ENCODE measurements at regions not wholly inside any gene's neighbourhood (a gene's known extent, or its start where the extent isn't known, plus 50 kb on each side); places are given as distances from the start of the nearest gene placed in this dataset.

DNA sequence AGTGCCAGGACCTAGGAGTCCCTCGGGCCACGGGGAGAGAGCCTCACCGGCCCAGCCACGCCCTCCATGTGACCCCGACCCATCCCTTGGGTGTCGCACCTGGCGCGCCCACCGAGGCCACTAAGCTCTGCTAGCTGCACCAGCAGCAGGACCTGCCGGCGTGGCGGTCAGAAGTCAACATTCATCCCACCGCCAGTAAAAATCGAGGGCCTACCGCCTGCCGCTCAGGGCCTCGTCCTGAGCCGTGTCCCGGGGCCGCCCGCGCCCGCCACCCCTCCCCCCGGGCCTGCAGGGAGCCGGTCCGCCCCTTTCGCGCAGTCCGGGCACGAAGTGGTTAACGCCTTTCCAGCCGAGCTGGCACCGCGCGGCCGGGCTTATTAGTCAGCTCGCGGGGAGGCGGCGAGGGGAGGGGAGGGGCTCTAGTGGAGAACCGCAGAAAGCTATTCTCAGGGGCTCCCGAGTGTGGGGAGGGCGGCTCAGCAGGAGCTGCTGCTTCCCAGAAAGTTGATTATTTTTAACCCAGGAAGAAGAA, 124.4 kb downstream of the C9orf50 start:
- Histone ChIP-seq H3K4me3 (ENCODE audit: low read depth, low read length) (peak overlapping the region; percentile 64), H3K4ac (ENCODE audit: low read depth, low read length) (peak overlapping the region; percentile 95), H3K18ac (ENCODE audit: low read length) (peak overlapping the region; percentile 100), H3K27me3 (ENCODE audit: insufficient read depth, low read length) (no peaks in the 10 kb centered on the region), H3K23ac (ENCODE audit: low read length) (no peak overlapping the region), H3K9ac (ENCODE audit: low read length) (peak overlapping the region; percentile 18), H3K79me2 (ENCODE audit: control insufficient read depth, insufficient read depth, low read length, poor library complexity) (peaks cover 36% of the 10 kb centered on the region), H3K79me1 (ENCODE audit: low read length) (peaks cover 81% of the 10 kb centered on the region), H3K9me3 (ENCODE audit: insufficient read depth, low read depth, low read length) (no peaks in the 10 kb centered on the region), H3K27ac (ENCODE audit: low read depth, low read length) (peak overlapping the region; percentile 100), H3K4me1 (ENCODE audit: control insufficient read depth in 1 of 2, insufficient read depth in 2 of 2, low read length in 2 of 2) (peaks cover 65% of the 10 kb centered on the region in 2 experiments), H2BK120ac (ENCODE audit: insufficient read depth, low read length, poor library complexity) (peak overlapping the region; percentile 100), H3K36me3 (ENCODE audit: control insufficient read depth in 1 of 2, insufficient read depth in 2 of 2, low read length in 2 of 2) (peaks cover 0 to 3% of the 10 kb centered on the region in 2 experiments), H2AK5ac (ENCODE audit: low read length) (peak overlapping the region; percentile 100), H3K4me2 (ENCODE audit: low read length) (peak overlapping the region; percentile 63), H3K14ac (ENCODE audit: low read length) (peak overlapping the region; percentile 100), H2AFZ (ENCODE audit: insufficient read depth, low read length, poor library complexity) (peak overlapping the region; percentile 90), H2BK5ac (ENCODE audit: low read depth, low read length, poor library complexity) (peak overlapping the region; percentile 98), H4K91ac (ENCODE audit: low read depth, low read length) (peak overlapping the region; percentile 100), H2BK12ac (ENCODE audit: low read length) (peak overlapping the region; percentile 99), H4K8ac (ENCODE audit: low read depth, low read length) (peak overlapping the region; percentile 96), H4K12ac (ENCODE audit: low read depth, low read length) (peak overlapping the region; percentile 99)
- WGBS (ENCODE audit: extremely low coverage, insufficient coverage, insufficient read length), result no CpG with 5 or more reads among the region's 43 CpGs
- DNase-seq, result peak; percentile 64 to 82

DNA sequence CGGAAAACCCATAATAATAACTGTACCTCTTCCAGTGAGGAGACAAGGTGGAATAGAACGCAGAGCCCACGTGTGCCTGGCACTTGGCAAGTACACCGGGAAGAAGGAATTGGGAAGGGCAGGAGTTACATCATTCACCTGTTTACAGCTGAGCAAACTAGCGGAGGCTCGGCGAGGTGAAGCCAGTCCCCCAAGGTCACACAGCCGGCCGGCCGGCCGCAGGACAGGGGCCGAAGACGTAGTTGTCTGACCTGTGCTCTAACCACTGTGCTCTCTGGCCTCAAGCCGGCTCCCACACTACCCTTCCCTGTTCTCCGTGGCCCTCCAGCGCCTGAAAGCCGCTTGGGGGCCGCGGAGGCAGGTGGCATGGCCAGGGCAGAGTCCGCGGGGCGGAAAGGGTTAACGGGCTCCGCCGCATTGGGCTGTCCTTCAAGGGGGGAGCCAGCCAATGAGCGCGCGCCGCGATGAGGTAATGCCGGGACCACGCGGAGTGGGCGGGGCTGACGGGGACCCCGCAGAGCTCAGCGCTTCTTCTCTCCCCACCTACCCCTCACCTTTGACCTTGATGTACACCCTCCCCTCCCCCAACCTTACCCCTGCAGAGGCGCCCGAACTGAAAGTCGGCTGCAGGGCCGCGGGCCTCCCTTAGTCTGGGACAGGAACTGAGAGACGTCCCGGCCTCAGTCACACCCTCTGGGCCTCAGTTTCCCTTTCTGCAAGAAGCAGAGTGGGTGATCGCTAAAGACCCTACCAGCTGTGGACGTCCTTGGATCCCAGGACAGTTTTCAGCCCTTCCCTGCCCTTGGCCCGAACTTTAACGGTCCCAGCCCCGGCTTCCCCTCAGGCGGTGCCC, 125.1 kb downstream of the C9orf50 start:
- H3K18ac ChIP-seq (ENCODE audit: low read length), result peak overlapping the region; percentile 100
- H3K36me3 ChIP-seq (ENCODE audit: control insufficient read depth in 1 of 2, insufficient read depth in 2 of 2, low read length in 2 of 2), result peaks cover 0 to 3% of the 10 kb centered on the region in 2 experiments
- peak overlapping the region; percentile 100 for H2AK5ac ChIP-seq (ENCODE audit: low read length)
- H2AFZ ChIP-seq (ENCODE audit: insufficient read depth, low read length, poor library complexity), result peak overlapping the region; percentile 90
- H3K9ac ChIP-seq (ENCODE audit: low read length), result peak overlapping the region; percentile 18
- H2BK12ac ChIP-seq (ENCODE audit: low read length), result peak overlapping the region; percentile 99
- no peak overlapping the region for H3K23ac ChIP-seq (ENCODE audit: low read length)
- H4K12ac ChIP-seq (ENCODE audit: low read depth, low read length), result peak overlapping the region; percentile 99
- peaks cover 35% of the 10 kb centered on the region for H3K79me2 ChIP-seq (ENCODE audit: control insufficient read depth, insufficient read depth, low read length, poor library complexity)
- H4K8ac ChIP-seq (ENCODE audit: low read depth, low read length), result peak overlapping the region; percentile 96
- H3K14ac ChIP-seq (ENCODE audit: low read length), result peak overlapping the region; percentile 100
- H2BK5ac ChIP-seq (ENCODE audit: low read depth, low read length, poor library complexity), result peak overlapping the region; percentile 98
- H3K9me3 ChIP-seq (ENCODE audit: insufficient read depth, low read depth, low read length), result no peaks in the 10 kb centered on the region
- H2BK120ac ChIP-seq (ENCODE audit: insufficient read depth, low read length, poor library complexity), result peak overlapping the region; percentile 100
- peaks cover 81% of the 10 kb centered on the region for H3K79me1 ChIP-seq (ENCODE audit: low read length)
- peak overlapping the region; percentile 71 for H3K4me2 ChIP-seq (ENCODE audit: low read length)
- H3K27me3 ChIP-seq (ENCODE audit: insufficient read depth, low read length), result no peaks in the 10 kb centered on the region
- DNase-seq, result peak; percentile 49 to 77
- H3K27ac ChIP-seq (ENCODE audit: low read depth, low read length), result peak overlapping the region; percentile 100
- H4K91ac ChIP-seq (ENCODE audit: low read depth, low read length), result peak overlapping the region; percentile 100
- H3K4me1 ChIP-seq (ENCODE audit: control insufficient read depth in 1 of 2, insufficient read depth in 2 of 2, low read length in 2 of 2), result peaks cover 64 to 65% of the 10 kb centered on the region in 2 experiments
- no CpG with 5 or more reads among the region's 50 CpGs for WGBS (ENCODE audit: extremely low coverage, insufficient coverage, insufficient read length)
- H3K4ac ChIP-seq (ENCODE audit: low read depth, low read length), result peak overlapping the region; percentile 95
- H3K4me3 ChIP-seq (ENCODE audit: low read depth, low read length), result peak overlapping the region; percentile 52

DNA sequence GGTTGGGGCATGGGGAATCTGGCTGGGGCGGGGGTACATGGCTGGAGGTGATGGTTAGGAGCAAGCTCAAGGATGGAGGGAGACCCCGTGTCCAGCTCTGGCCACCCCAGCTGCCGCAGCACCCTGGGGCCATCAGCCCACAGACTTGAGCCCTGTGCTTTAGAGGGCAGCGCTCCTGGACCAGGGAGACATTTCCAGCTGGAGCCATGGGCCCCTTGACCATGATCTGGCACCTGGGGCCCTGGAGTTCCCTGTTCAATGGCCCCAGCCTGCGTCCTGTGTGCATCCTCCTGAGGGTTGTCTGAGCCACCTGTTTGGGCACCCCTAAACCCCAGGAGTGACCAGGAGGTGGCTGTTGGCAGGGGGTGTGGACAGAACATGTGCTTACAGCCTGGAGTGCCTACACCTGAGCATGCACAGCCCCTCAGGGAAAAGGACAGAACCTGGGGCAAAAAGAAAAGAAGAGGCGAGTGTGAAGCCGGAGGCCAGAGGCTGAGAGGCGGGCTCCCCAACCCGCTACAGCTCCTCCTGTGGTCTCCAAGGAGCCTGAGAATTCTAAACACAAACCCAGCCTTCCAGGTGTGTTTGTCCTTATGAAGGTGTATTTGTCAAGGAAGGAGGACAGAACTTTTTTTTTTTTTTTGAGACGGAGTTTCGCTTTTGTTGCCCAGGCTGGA, 126.7 kb downstream of the C9orf50 start:
- Histone ChIP-seq H2AK5ac (ENCODE audit: low read length) (peak overlapping the region; percentile 58), H3K4me2 (ENCODE audit: low read length) (no peak overlapping the region), H3K27ac (ENCODE audit: low read depth, low read length) (peak overlapping the region; percentile 62), H3K36me3 (ENCODE audit: control insufficient read depth in 1 of 2, insufficient read depth in 2 of 2, low read length in 2 of 2) (peaks cover 0 to 3% of the 10 kb centered on the region in 2 experiments), H4K91ac (ENCODE audit: low read depth, low read length) (peak overlapping the region; percentile 89), H2BK12ac (ENCODE audit: low read length) (peak overlapping the region; percentile 56), H3K27me3 (ENCODE audit: insufficient read depth, low read length) (no peaks in the 10 kb centered on the region), H2BK120ac (ENCODE audit: insufficient read depth, low read length, poor library complexity) (peak overlapping the region; percentile 65), H3K4me3 (ENCODE audit: low read depth, low read length) (no peak overlapping the region), H3K9ac (ENCODE audit: low read length) (no peak overlapping the region), H2AFZ (ENCODE audit: insufficient read depth, low read length, poor library complexity) (peak overlapping the region; percentile 20), H3K79me1 (ENCODE audit: low read length) (peaks cover 81% of the 10 kb centered on the region), H3K4ac (ENCODE audit: low read depth, low read length) (peak overlapping the region; percentile 68), H4K8ac (ENCODE audit: low read depth, low read length) (peak overlapping the region; percentile 49), H3K18ac (ENCODE audit: low read length) (peak overlapping the region; percentile 66), H3K4me1 (ENCODE audit: control insufficient read depth in 1 of 2, insufficient read depth in 2 of 2, low read length in 2 of 2) (peaks cover 65 to 66% of the 10 kb centered on the region in 2 experiments), H3K9me3 (ENCODE audit: insufficient read depth, low read depth, low read length) (no peaks in the 10 kb centered on the region), H4K12ac (ENCODE audit: low read depth, low read length) (no peak overlapping the region), H3K14ac (ENCODE audit: low read length) (peak overlapping the region; percentile 47), H2BK5ac (ENCODE audit: low read depth, low read length, poor library complexity) (peak overlapping the region; percentile 50), H3K23ac (ENCODE audit: low read length) (no peak overlapping the region), H3K79me2 (ENCODE audit: control insufficient read depth, insufficient read depth, low read length, poor library complexity) (peaks cover 41% of the 10 kb centered on the region)
- no CpG with 5 or more reads among the region's 11 CpGs for WGBS (ENCODE audit: extremely low coverage, insufficient coverage, insufficient read length)
- peak; percentile 69 to 71 for DNase-seq

DNA sequence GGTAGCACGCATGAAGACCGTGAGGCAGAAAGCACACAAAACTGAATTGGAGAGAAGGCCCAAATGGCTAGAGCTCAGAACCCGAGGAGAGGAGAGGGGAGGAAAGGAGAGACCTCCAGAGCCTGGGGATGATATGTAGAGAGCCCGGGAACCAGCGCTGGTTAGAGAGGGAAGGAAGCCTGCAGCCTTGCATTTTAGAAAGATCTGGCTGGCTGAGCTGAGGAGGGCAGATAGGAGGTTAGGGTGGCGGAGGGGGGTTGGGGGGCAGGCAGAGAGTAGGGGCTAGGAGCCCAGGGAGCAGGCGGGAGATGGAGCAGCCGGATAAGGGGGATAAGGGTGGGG, 127.2 kb downstream of the C9orf50 start:
- H2BK12ac ChIP-seq (ENCODE audit: low read length), result peak overlapping the region; percentile 26
- H3K27ac ChIP-seq (ENCODE audit: low read depth, low read length), result peak overlapping the region; percentile 63
- DNase-seq, result no peak
- H2AFZ ChIP-seq (ENCODE audit: insufficient read depth, low read length, poor library complexity), result no peak overlapping the region
- no peak overlapping the region for H3K9ac ChIP-seq (ENCODE audit: low read length)
- no peak overlapping the region for H3K4me2 ChIP-seq (ENCODE audit: low read length)
- H3K14ac ChIP-seq (ENCODE audit: low read length), result peak overlapping the region; percentile 16
- H2BK120ac ChIP-seq (ENCODE audit: insufficient read depth, low read length, poor library complexity), result peak overlapping the region; percentile 65
- H2BK5ac ChIP-seq (ENCODE audit: low read depth, low read length, poor library complexity), result peak overlapping the region; percentile 39
- WGBS (ENCODE audit: extremely low coverage, insufficient coverage, insufficient read length), result no CpG with 5 or more reads among the region's 8 CpGs
- H3K79me1 ChIP-seq (ENCODE audit: low read length), result peaks cover 80% of the 10 kb centered on the region
- H3K4me1 ChIP-seq (ENCODE audit: control insufficient read depth in 1 of 2, insufficient read depth in 2 of 2, low read length in 2 of 2), result peaks cover 63 to 65% of the 10 kb centered on the region in 2 experiments
- peak overlapping the region; percentile 89 for H4K91ac ChIP-seq (ENCODE audit: low read depth, low read length)
- no peaks in the 10 kb centered on the region for H3K27me3 ChIP-seq (ENCODE audit: insufficient read depth, low read length)
- peak overlapping the region; percentile 32 for H4K8ac ChIP-seq (ENCODE audit: low read depth, low read length)
- H3K9me3 ChIP-seq (ENCODE audit: insufficient read depth, low read depth, low read length), result no peaks in the 10 kb centered on the region
- peak overlapping the region; percentile 46 for H2AK5ac ChIP-seq (ENCODE audit: low read length)
- H3K79me2 ChIP-seq (ENCODE audit: control insufficient read depth, insufficient read depth, low read length, poor library complexity), result peaks cover 42% of the 10 kb centered on the region
- H3K18ac ChIP-seq (ENCODE audit: low read length), result peak overlapping the region; percentile 10
- H3K36me3 ChIP-seq (ENCODE audit: control insufficient read depth in 1 of 2, insufficient read depth in 2 of 2, low read length in 2 of 2), result peaks cover 0 to 3% of the 10 kb centered on the region in 2 experiments
- no peak overlapping the region for H4K12ac ChIP-seq (ENCODE audit: low read depth, low read length)
- no peak overlapping the region for H3K4me3 ChIP-seq (ENCODE audit: low read depth, low read length)
- H3K4ac ChIP-seq (ENCODE audit: low read depth, low read length), result peak overlapping the region; percentile 68
- H3K23ac ChIP-seq (ENCODE audit: low read length), result no peak overlapping the region
